ENCODE measurements at regions not wholly inside any gene's neighbourhood (a gene's known extent, or its start where the extent isn't known, plus 50 kb on each side); places are given as distances from the start of the nearest gene placed in this dataset.
"Not testable (repeated sequence)": the region's sequence is repeated elsewhere in the genome, so short reads cannot be mapped to it uniquely, and the experiment has no call there.

- TF ChIP-seq CTCF (conservative IDR thresholded peaks at IDR 0.05), result no peak
- no peak overlapping the region for H3K4me3 Mint-ChIP-seq
- H3K27me3 Mint-ChIP-seq, result no peaks in the 10 kb centered on the region
- no peak overlapping the region for H3K27ac Mint-ChIP-seq
- DNase-seq (ENCODE audit: extremely low spot score, unreplicated experiment), result no peak
- H3K9me3 Mint-ChIP-seq, result peaks cover 9% of the 10 kb centered on the region
- no peaks in the 10 kb centered on the region for H3K4me1 Mint-ChIP-seq (ENCODE audit: unreplicated experiment)
- no peaks in the 10 kb centered on the region for H3K36me3 Mint-ChIP-seq
Measured at GRCh38 chrX:14303891-14304290, 225.4 kb upstream of the GLRA2 start.

- H3K4me1 Mint-ChIP-seq (ENCODE audit: unreplicated experiment); H3K9me3 Mint-ChIP-seq; H3K27me3 Mint-ChIP-seq; H3K4me3 Mint-ChIP-seq; H3K36me3 Mint-ChIP-seq; H3K27ac Mint-ChIP-seq; DNase-seq (ENCODE audit: extremely low spot score, unreplicated experiment): not testable (repeated sequence)
Measured at GRCh38 chrX:14302561-14302960, 226.8 kb upstream of the GLRA2 start.

- DNase-seq (ENCODE audit: extremely low spot score, unreplicated experiment), result no peak
- TF ChIP-seq CTCF (conservative IDR thresholded peaks at IDR 0.05), result no peak
- no peaks in the 10 kb centered on the region for H3K36me3 Mint-ChIP-seq
- H3K4me3 Mint-ChIP-seq, result no peak overlapping the region
- no peak overlapping the region for H3K27ac Mint-ChIP-seq
- no peaks in the 10 kb centered on the region for H3K27me3 Mint-ChIP-seq
- no peaks in the 10 kb centered on the region for H3K4me1 Mint-ChIP-seq (ENCODE audit: unreplicated experiment)
- H3K9me3 Mint-ChIP-seq, result no peaks in the 10 kb centered on the region
Measured at GRCh38 chrX:14300376-14300775, 229.0 kb upstream of the GLRA2 start.

- Mint-ChIP-seq H3K4me1 (ENCODE audit: unreplicated experiment) (no peaks in the 10 kb centered on the region), H3K9me3 (peaks cover 6% of the 10 kb centered on the region), H3K36me3 (no peaks in the 10 kb centered on the region), H3K27me3 (no peaks in the 10 kb centered on the region), H3K27ac (no peak overlapping the region), H3K4me3 (no peak overlapping the region)
- no peak for TF ChIP-seq CTCF (conservative IDR thresholded peaks at IDR 0.05)
- DNase-seq (ENCODE audit: extremely low spot score, unreplicated experiment), result no peak
Measured at GRCh38 chrX:14295426-14295825, 233.9 kb upstream of the GLRA2 start.

DNA sequence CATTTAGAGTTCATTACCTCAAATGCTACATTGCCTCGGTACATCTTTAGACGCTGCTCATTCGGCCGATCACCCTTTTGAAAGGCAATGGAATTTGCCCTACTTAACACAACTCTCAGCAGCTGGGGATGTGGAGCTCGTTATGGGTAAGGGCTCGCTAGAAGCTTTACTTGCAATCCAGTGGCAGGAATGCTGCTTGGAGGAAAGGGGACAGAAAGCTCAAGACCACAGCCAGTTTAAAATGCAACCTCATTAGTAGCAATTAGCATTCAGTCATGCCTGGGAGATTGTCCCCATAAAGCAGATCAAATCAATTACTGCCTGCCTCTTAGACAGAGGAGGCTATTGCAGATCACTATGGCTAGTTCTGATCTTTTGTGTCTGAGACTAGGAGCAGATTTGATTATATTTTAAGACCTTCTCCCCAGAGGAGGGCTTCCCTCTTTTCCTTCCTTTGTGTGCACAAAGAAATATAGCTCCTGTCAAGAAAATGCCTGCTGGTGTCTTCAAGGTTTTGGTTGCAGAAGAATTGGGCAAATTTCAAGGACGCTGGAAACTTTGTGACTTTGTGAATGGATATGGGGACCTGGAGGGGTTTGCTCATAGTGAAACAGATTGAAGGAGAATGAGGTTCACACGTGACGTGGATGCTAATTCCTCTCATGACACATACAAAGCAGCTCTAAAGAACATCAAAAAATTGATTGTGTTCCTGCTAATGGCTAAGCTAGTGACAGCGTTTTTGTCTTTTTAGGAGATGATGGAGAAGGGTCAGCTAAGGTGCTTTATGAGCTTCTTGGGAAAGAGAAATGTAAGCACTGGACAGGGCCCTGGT, 237.5 kb upstream of the GLRA2 start:
- Mint-ChIP-seq H3K27ac (no peak overlapping the region), H3K4me3 (no peak overlapping the region), H3K9me3 (peaks cover 6% of the 10 kb centered on the region), H3K4me1 (ENCODE audit: unreplicated experiment) (no peaks in the 10 kb centered on the region), H3K36me3 (no peaks in the 10 kb centered on the region), H3K27me3 (no peaks in the 10 kb centered on the region)
- TF ChIP-seq CTCF (conservative IDR thresholded peaks at IDR 0.05), result no peak
- no peak for DNase-seq (ENCODE audit: extremely low spot score, unreplicated experiment)

DNA sequence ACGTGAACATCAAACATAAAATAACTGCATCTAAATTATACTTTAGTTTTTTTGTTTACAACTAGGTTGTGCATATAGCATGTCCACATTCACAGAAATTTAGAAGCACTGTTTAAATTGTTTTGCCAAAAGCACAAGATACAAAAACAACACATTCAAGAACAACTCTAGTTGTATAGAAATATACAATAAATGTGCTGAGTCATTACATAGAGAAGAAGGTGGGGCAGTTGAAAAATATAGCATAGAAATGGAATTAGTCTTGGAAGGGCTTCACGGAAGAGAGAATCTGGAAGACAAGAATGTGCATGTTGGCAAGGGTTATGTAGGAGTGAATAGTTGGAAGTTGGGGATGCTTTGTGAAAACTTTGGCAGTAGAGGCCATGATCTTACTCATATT, 239.0 kb upstream of the GLRA2 start:
- Mint-ChIP-seq H3K36me3 (no peaks in the 10 kb centered on the region), H3K27me3 (no peaks in the 10 kb centered on the region)
- TF ChIP-seq CTCF (conservative IDR thresholded peaks at IDR 0.05), result no peak

More for the DNA sequence above, 239.0 kb upstream of the GLRA2 start:
- H3K4me1 Mint-ChIP-seq (ENCODE audit: unreplicated experiment), result no peaks in the 10 kb centered on the region
- no peak for DNase-seq (ENCODE audit: extremely low spot score, unreplicated experiment)
- H3K9me3 Mint-ChIP-seq, result peaks cover 6% of the 10 kb centered on the region
- no peak overlapping the region for H3K4me3 Mint-ChIP-seq
- H3K27ac Mint-ChIP-seq, result no peak overlapping the region
